CD14-positive monocyte (primary cell): ENCODE measurements at regions not wholly inside any gene's neighbourhood (a gene's known extent, or its start where the extent isn't known, plus 50 kb on each side); places are given as distances from the start of the nearest gene placed in this dataset.

Experiments
- DNase-seq, 3 donors: peaks; one replicate each; pipeline ENCODE4 v3.0.0-alpha.2; 2011 to 2022
- H2AFZ ChIP-seq: 2 replicates; pipeline ENCODE4 v1.6.0; 2012; ENCODE audit warnings: mild to moderate bottlenecking, low read depth, low read length, inconsistent platforms; ENCODE audit not compliant: insufficient read depth, poor library complexity, severe bottlenecking
- H3K27ac ChIP-seq, 2 donors: 1 replicate in 1 of 2; 2 replicates in 1 of 2; pipeline ENCODE4 v1.5.1; 2012 to 2013; ENCODE audit warnings: low read length in 2 of 2, control low read depth in 1 of 2, inconsistent platforms in 1 of 2, low read depth in 1 of 2, mild to moderate bottlenecking in 1 of 2
- H3K27me3 ChIP-seq, 2 donors: one replicate each; pipeline versions ENCODE4 v1.6.0 to v1.6.1; 2011 to 2013; ENCODE audit warnings: low read length in 2 of 2; ENCODE audit not compliant: control insufficient read depth in 2 of 2, insufficient read depth in 2 of 2
- H3K36me3 ChIP-seq, 2 donors: replicated peaks in 1 of 2; 1 replicate in 1 of 2; 2 replicates in 1 of 2; pipeline versions ENCODE4 v1.5.1 to v1.6.1; 2012 to 2013; ENCODE audit warnings: low read length in 2 of 2, control low read depth in 1 of 2, inconsistent platforms in 1 of 2, mild to moderate bottlenecking in 1 of 2; ENCODE audit not compliant: insufficient read depth in 2 of 2, control insufficient read depth in 1 of 2
- H3K4me1 ChIP-seq, 2 donors: 1 replicate in 1 of 2; 2 replicates in 1 of 2; pipeline versions ENCODE4 v1.5.1 to v1.6.1; 2012 to 2013; ENCODE audit warnings: low read length in 2 of 2, control low read depth in 1 of 2, inconsistent platforms in 1 of 2, mild to moderate bottlenecking in 1 of 2, moderate library complexity in 1 of 2; ENCODE audit not compliant: insufficient read depth in 2 of 2, control insufficient read depth in 1 of 2
- H3K4me2 ChIP-seq: replicated peaks from 2 replicates; pipeline ENCODE3; 2012; ENCODE audit warnings: low read length, moderate library complexity, mild to moderate bottlenecking; ENCODE audit not compliant: poor library complexity, severe bottlenecking; ENCODE audit errors: extremely low read depth
- H3K4me3 ChIP-seq, 3 experiments: fragments of 200-600 bp in 1 of 3; sonication (generic) in 1 of 3; replicated peaks in 1 of 3; 1 replicate in 2 of 3; 2 replicates in 1 of 3; pipeline ENCODE4 v1.5.1; 2011 to 2013; ENCODE audit warnings: low read length in 3 of 3, mild to moderate bottlenecking in 3 of 3, control low read depth in 2 of 3, low read depth in 2 of 3, inconsistent platforms in 1 of 3, moderate library complexity in 1 of 3
- H3K79me2 ChIP-seq: 2 replicates; pipeline ENCODE4 v1.6.0; 2012; ENCODE audit warnings: mild to moderate bottlenecking, control low read depth, inconsistent platforms, low read length, moderate library complexity; ENCODE audit not compliant: insufficient read depth
- H3K9ac ChIP-seq: 2 replicates; pipeline ENCODE4 v1.6.0; 2017; ENCODE audit warnings: low read length, mild to moderate bottlenecking; ENCODE audit not compliant: insufficient read depth, poor library complexity, severe bottlenecking
- H3K9me3 ChIP-seq, 2 donors: replicated peaks in 1 of 2; 1 replicate in 1 of 2; 2 replicates in 1 of 2; pipeline versions ENCODE4 v1.5.1 to v1.6.1; 2012 to 2013; ENCODE audit warnings: low read length in 2 of 2, control low read depth in 1 of 2; ENCODE audit not compliant: control insufficient read depth in 1 of 2, insufficient read depth in 1 of 2
- H4K20me1 ChIP-seq: 2 replicates; pipeline ENCODE4 v1.6.0; 2012; ENCODE audit warnings: mild to moderate bottlenecking, low read length, control low read depth, moderate library complexity; ENCODE audit not compliant: insufficient read depth
- H3K27ac Mint-ChIP-seq, 7 donors: one replicate each; pipeline ENCODE4 v1.8.0; 2020; ENCODE audit warnings: mild to moderate bottlenecking in 7 of 7, mixed read lengths in 7 of 7, moderate library complexity in 6 of 7, inconsistent platforms in 2 of 7
- H3K27me3 Mint-ChIP-seq, 3 donors: one replicate each; pipeline ENCODE4 v1.8.0; 2021 to 2022; ENCODE audit warnings: low read depth in 3 of 3, mild to moderate bottlenecking in 3 of 3, mixed read lengths in 3 of 3, moderate library complexity in 3 of 3, inconsistent platforms in 1 of 3
- H3K36me3 Mint-ChIP-seq, 2 donors: one replicate each; pipeline ENCODE4 v1.8.0; 2020; ENCODE audit warnings: mixed read lengths in 2 of 2, inconsistent platforms in 1 of 2, mild to moderate bottlenecking in 1 of 2
- H3K4me1 Mint-ChIP-seq: one replicate; pipeline ENCODE4 v1.8.0; 2020; ENCODE audit warnings: mild to moderate bottlenecking, mixed read lengths
- H3K4me3 Mint-ChIP-seq, 2 donors: one replicate each; pipeline ENCODE4 v1.8.0; 2020; ENCODE audit warnings: mild to moderate bottlenecking in 2 of 2, mixed read lengths in 2 of 2, moderate library complexity in 1 of 2
- H3K9me3 Mint-ChIP-seq, 7 donors: one replicate each; pipeline ENCODE4 v1.8.0; 2020 to 2022; ENCODE audit warnings: mixed read lengths in 7 of 7, mild to moderate bottlenecking in 6 of 7, moderate library complexity in 6 of 7, inconsistent platforms in 2 of 7
- CTCF ChIP-seq: fragments of 200-600 bp; IDR thresholded peaks from one replicate; pipeline ENCODE4 v1.8.0; 2022; ENCODE audit warnings: antibody characterized with exemption, mild to moderate bottlenecking
- WGBS: methylation state at CpG from one replicate; pipeline ENCODE4 v1.1.5; 2013; ENCODE audit warnings: missing lambda C conversion rate; ENCODE audit not compliant: insufficient coverage; 5-methylcytosine and 5-hydroxymethylcytosine counted together
- intact Hi-C, 2 donors: fragments of 100-400 bp; cut with micrococcal nuclease; formaldehyde crosslinking; loops; one replicate each; pipeline versions ENCODE4 v1.15.0 to v1.15.1; 2023

GRCh38 chr16:76818606-76819181, 372.3 kb upstream of the MON1B start:
- Histone ChIP-seq H3K9ac (no peak overlapping the region), H3K79me2 (no peaks in the 10 kb centered on the region), H4K20me1 (no peaks in the 10 kb centered on the region), H2AFZ (no peak overlapping the region), H3K9me3 (peaks cover 0 to 4% of the 10 kb centered on the region in 2 donors), H3K4me2 (no peak overlapping the region), H3K36me3 (no peaks in the 10 kb centered on the region), H3K27ac (no peak overlapping the region), H3K4me1 (no peaks in the 10 kb centered on the region), H3K4me3 (no peak overlapping the region), H3K27me3 (no peaks in the 10 kb centered on the region)
- H3K27ac Mint-ChIP-seq: no peak overlapping the region
- intact Hi-C loops: no loop called here
- WGBS: no CpG with 5 or more reads among the region's 3 CpGs
- no peak overlapping the region for H3K4me3 Mint-ChIP-seq
- no peak for DNase-seq
- H3K27me3 Mint-ChIP-seq: no peaks in the 10 kb centered on the region
- no peaks in the 10 kb centered on the region for H3K4me1 Mint-ChIP-seq
- peaks cover 0 to 14% (median 3%) of the 10 kb centered on the region in 7 donors for H3K9me3 Mint-ChIP-seq
- H3K36me3 Mint-ChIP-seq: no peaks in the 10 kb centered on the region
- TF ChIP-seq CTCF: no peak

GRCh38 chr16:76819226-76819916, 371.6 kb upstream of the MON1B start:
- no peak for DNase-seq
- H3K4me1 Mint-ChIP-seq: no peaks in the 10 kb centered on the region
- no peak overlapping the region for H3K4me2 ChIP-seq
- no peak for TF ChIP-seq CTCF
- H3K79me2 ChIP-seq: no peaks in the 10 kb centered on the region
- no peak overlapping the region for H3K9ac ChIP-seq
- no peaks in the 10 kb centered on the region for H3K27me3 ChIP-seq
- H3K27ac Mint-ChIP-seq: no peak overlapping the region
- H4K20me1 ChIP-seq: no peaks in the 10 kb centered on the region
- no peak overlapping the region for H3K4me3 Mint-ChIP-seq
- no peaks in the 10 kb centered on the region for H3K27me3 Mint-ChIP-seq
- 50% methylated on average over 1 of the region's 8 CpGs for WGBS
- intact Hi-C loops: no loop called here
- no peak overlapping the region for H3K4me3 ChIP-seq
- H3K9me3 ChIP-seq: peaks cover 0 to 4% of the 10 kb centered on the region in 2 donors
- H2AFZ ChIP-seq: no peak overlapping the region
- H3K9me3 Mint-ChIP-seq: peaks cover 0 to 13% (median 4%) of the 10 kb centered on the region in 7 donors
- H3K36me3 ChIP-seq: no peaks in the 10 kb centered on the region
- no peaks in the 10 kb centered on the region for H3K36me3 Mint-ChIP-seq
- no peaks in the 10 kb centered on the region for H3K4me1 ChIP-seq
- H3K27ac ChIP-seq: no peak overlapping the region
